ENCODE measurements at regions not wholly inside any gene's neighbourhood (a gene's known extent, or its start where the extent isn't known, plus 50 kb on each side); places are given as distances from the start of the nearest gene placed in this dataset.

- TF ChIP-seq FOXM1 (IDR thresholded peaks at IDR 0.05; ENCODE audit: borderline replicate concordance, low read depth) (no peak), MAX (IDR thresholded peaks at IDR 0.05) (no peak), RAD21 (IDR thresholded peaks at IDR 0.05; ENCODE audit: low read depth) (no peak), CEBPB (IDR thresholded peaks at IDR 0.05) (no peak), CREB1 (IDR thresholded peaks at IDR 0.05; ENCODE audit: low read depth) (no peak), EP300 (IDR thresholded peaks at IDR 0.05; ENCODE audit: borderline replicate concordance) (no peak), USF1 (IDR thresholded peaks at IDR 0.05) (no peak), NFIC (IDR thresholded peaks at IDR 0.05) (no peak), ZBTB7A (IDR thresholded peaks at IDR 0.05; ENCODE audit: low read depth) (no peak), TAF1 (IDR thresholded peaks at IDR 0.05; ENCODE audit: low read depth) (no peak), REST (IDR thresholded peaks at IDR 0.05; ENCODE audit: low read depth) (no peak), TEAD4 (IDR thresholded peaks at IDR 0.05) (no peak), TCF12 (IDR thresholded peaks at IDR 0.05; ENCODE audit: low read depth) (no peak), EGR1 (IDR thresholded peaks at IDR 0.05) (no peak), YY1 (IDR thresholded peaks at IDR 0.05; ENCODE audit: low read depth) (no peak)
Observed at GRCh38 chr4:66355328-66355727, 685.0 kb upstream of the EPHA5 start.

GRCh38 chr4:66351761-66352160 is 681.5 kb upstream of the EPHA5 start:
- TF ChIP-seq EGR1 (IDR thresholded peaks at IDR 0.05), result no peak

- TF ChIP-seq ZBTB7A (IDR thresholded peaks at IDR 0.05; ENCODE audit: low read depth), result no peak
- TF ChIP-seq TCF12 (IDR thresholded peaks at IDR 0.05; ENCODE audit: low read depth), result no peak
- no peak for TF ChIP-seq EGR1 (IDR thresholded peaks at IDR 0.05)
- no peak for TF ChIP-seq RAD21 (IDR thresholded peaks at IDR 0.05; ENCODE audit: low read depth)
- TF ChIP-seq REST (IDR thresholded peaks at IDR 0.05; ENCODE audit: low read depth), result no peak
- TF ChIP-seq FOXM1 (IDR thresholded peaks at IDR 0.05; ENCODE audit: borderline replicate concordance, low read depth), result no peak
- TF ChIP-seq MAX (IDR thresholded peaks at IDR 0.05), result no peak
- no peak for TF ChIP-seq TAF1 (IDR thresholded peaks at IDR 0.05; ENCODE audit: low read depth)
- no peak for TF ChIP-seq USF1 (IDR thresholded peaks at IDR 0.05)
- no peak for TF ChIP-seq CEBPB (IDR thresholded peaks at IDR 0.05)
- no peak for TF ChIP-seq YY1 (IDR thresholded peaks at IDR 0.05; ENCODE audit: low read depth)
- no peak for TF ChIP-seq EP300 (IDR thresholded peaks at IDR 0.05; ENCODE audit: borderline replicate concordance)
Observed at GRCh38 chr4:66340286-66340893, 670.1 kb upstream of the EPHA5 start.

- TF ChIP-seq TCF12 (IDR thresholded peaks at IDR 0.05; ENCODE audit: low read depth), result no peak
- no peak for TF ChIP-seq CEBPB (IDR thresholded peaks at IDR 0.05)
- no peak for TF ChIP-seq NFIC (IDR thresholded peaks at IDR 0.05)
- no peak for TF ChIP-seq TEAD4 (IDR thresholded peaks at IDR 0.05)
- TF ChIP-seq YY1 (IDR thresholded peaks at IDR 0.05; ENCODE audit: low read depth), result no peak
- no peak for TF ChIP-seq ZBTB7A (IDR thresholded peaks at IDR 0.05; ENCODE audit: low read depth)
- no peak for TF ChIP-seq EP300 (IDR thresholded peaks at IDR 0.05; ENCODE audit: borderline replicate concordance)
- TF ChIP-seq FOXM1 (IDR thresholded peaks at IDR 0.05; ENCODE audit: borderline replicate concordance, low read depth), result no peak
- TF ChIP-seq MAX (IDR thresholded peaks at IDR 0.05), result no peak
- TF ChIP-seq RAD21 (IDR thresholded peaks at IDR 0.05; ENCODE audit: low read depth), result no peak
- TF ChIP-seq USF1 (IDR thresholded peaks at IDR 0.05), result no peak
- no peak for TF ChIP-seq REST (IDR thresholded peaks at IDR 0.05; ENCODE audit: low read depth)
- TF ChIP-seq CREB1 (IDR thresholded peaks at IDR 0.05; ENCODE audit: low read depth), result no peak
- TF ChIP-seq TAF1 (IDR thresholded peaks at IDR 0.05; ENCODE audit: low read depth), result no peak
- no peak for TF ChIP-seq EGR1 (IDR thresholded peaks at IDR 0.05)
Observed at GRCh38 chr4:66339007-66339406, 668.7 kb upstream of the EPHA5 start.
